HG03159 (cell line): ENCODE measurements at regions not wholly inside any gene's neighbourhood (a gene's known extent, or its start where the extent isn't known, plus 50 kb on each side); places are given as distances from the start of the nearest gene placed in this dataset.

ENCODE experiments used
- ATAC-seq: cut with Tn5 transposase; IDR thresholded peaks from one replicate; pipeline ENCODE4 v1.9.1; 2021; ENCODE audit warnings: mild to moderate bottlenecking, moderate library complexity; ENCODE audit not compliant: unreplicated experiment

GRCh38 chr13:30128095-30128494 is 179.3 kb downstream of the KATNAL1 start:
- ATAC-seq = no peak

- no peak for ATAC-seq
Observed at GRCh38 chr13:30126903-30127428, 180.4 kb downstream of the KATNAL1 start.

- no peak for ATAC-seq
Observed at GRCh38 chr13:30125422-30126073, 181.8 kb downstream of the KATNAL1 start.

GRCh38 chr13:30124131-30124768 is 183.1 kb downstream of the KATNAL1 start:
- ATAC-seq = no peak

- no peak for ATAC-seq
Observed at GRCh38 chr13:30123575-30123974, 183.8 kb downstream of the KATNAL1 start.

- ATAC-seq = no peak
Observed at GRCh38 chr13:30121666-30122065, 185.7 kb downstream of the KATNAL1 start.

- ATAC-seq = no peak
Observed at GRCh38 chr13:30121244-30121643, 186.1 kb downstream of the KATNAL1 start.

GRCh38 chr13:30120133-30120822 is 187.1 kb downstream of the KATNAL1 start:
- no peak for ATAC-seq

GRCh38 chr13:30119476-30119875 is 187.9 kb downstream of the KATNAL1 start:
- ATAC-seq = no peak

GRCh38 chr13:30116379-30116778 is 191.0 kb downstream of the KATNAL1 start:
- no peak for ATAC-seq

- ATAC-seq = no peak
Observed at GRCh38 chr13:30115257-30115600, 192.1 kb downstream of the KATNAL1 start.

GRCh38 chr13:30114571-30115256 is 192.6 kb downstream of the KATNAL1 start:
- peak; percentile 87 for ATAC-seq

- ATAC-seq = no peak
Observed at GRCh38 chr13:30113983-30114570, 193.3 kb downstream of the KATNAL1 start.

GRCh38 chr13:30113551-30113950 is 193.8 kb downstream of the KATNAL1 start:
- ATAC-seq = no peak

GRCh38 chr13:30112602-30113435 is 194.5 kb downstream of the KATNAL1 start:
- ATAC-seq = peak; percentile 56

- ATAC-seq = no peak
Observed at GRCh38 chr13:30111810-30112209, 195.5 kb downstream of the KATNAL1 start.

GRCh38 chr13:30110301-30111070 is 196.9 kb downstream of the KATNAL1 start:
- ATAC-seq = no peak

- ATAC-seq = no peak
Observed at GRCh38 chr13:30109471-30110135, 197.7 kb downstream of the KATNAL1 start.

GRCh38 chr13:30108913-30109237 is 198.5 kb downstream of the KATNAL1 start:
- no peak for ATAC-seq
